Neural progenitor cell (in vitro differentiated cells): ENCODE measurements at regions not wholly inside any gene's neighbourhood (a gene's known extent, or its start where the extent isn't known, plus 50 kb on each side); places are given as distances from the start of the nearest gene placed in this dataset.

Experiments used
- DNase-seq: peaks from one replicate; pipeline ENCODE4 v3.0.0-alpha.2; 2016; ENCODE audit warnings: low spot score
- H2AFZ ChIP-seq: fragments of 200-600 bp; sonication (generic); replicated peaks from 2 replicates; pipeline ENCODE4 v1.6.1; 2016; ENCODE audit warnings: antibody characterized with exemption
- H3F3A ChIP-seq: fragments of 200-600 bp; sonication (generic); 2 replicates; pipeline ENCODE4 v1.6.1; 2016; ENCODE audit warnings: antibody characterized with exemption, low read depth
- H3K27ac ChIP-seq: fragments of 200-600 bp; sonication (generic); 2 replicates; pipeline ENCODE4 v1.5.1; 2016; ENCODE audit warnings: mild to moderate bottlenecking
- H3K27me3 ChIP-seq: fragments of 200-600 bp; sonication (generic); 2 replicates; pipeline ENCODE4 v1.6.1; 2016; ENCODE audit warnings: mild to moderate bottlenecking, moderate library complexity
- H3K36me3 ChIP-seq: fragments of 200-600 bp; sonication (generic); 2 replicates; pipeline ENCODE4 v1.5.1; 2016
- H3K4me1 ChIP-seq: fragments of 200-600 bp; sonication (generic); 2 replicates; pipeline ENCODE4 v1.6.1; 2016; ENCODE audit warnings: mixed run types
- H3K4me2 ChIP-seq: fragments of 200-600 bp; sonication (generic); 2 replicates; pipeline ENCODE4 v1.6.1; 2016
- H3K4me3 ChIP-seq: fragments of 200-600 bp; sonication (generic); 2 replicates; pipeline ENCODE4 v1.5.1; 2016
- H3K79me2 ChIP-seq: fragments of 200-600 bp; sonication (generic); 2 replicates; pipeline ENCODE4 v1.6.1; 2016; ENCODE audit warnings: low read depth
- H3K9ac ChIP-seq: fragments of 200-600 bp; sonication (generic); 2 replicates; pipeline ENCODE4 v1.6.1; 2016
- H3K9me3 ChIP-seq: fragments of 200-600 bp; sonication (generic); 2 replicates; pipeline ENCODE4 v1.5.1; 2016; ENCODE audit warnings: low read depth
- H4K20me1 ChIP-seq: fragments of 200-600 bp; sonication (generic); 2 replicates; pipeline ENCODE4 v1.6.1; 2016; ENCODE audit warnings: low read depth
- H3K27ac Mint-ChIP-seq: 3 replicates; pipeline ENCODE4 v1.8.0; 2021; ENCODE audit warnings: mixed read lengths
- H3K27me3 Mint-ChIP-seq: 2 replicates; pipeline ENCODE4 v1.8.0; 2022; ENCODE audit warnings: low read depth, mild to moderate bottlenecking, inconsistent platforms, moderate library complexity, mixed read lengths; ENCODE audit not compliant: insufficient read depth
- H3K36me3 Mint-ChIP-seq: 3 replicates; pipeline ENCODE4 v1.8.0; 2021; ENCODE audit warnings: mixed read lengths
- H3K4me1 Mint-ChIP-seq: 3 replicates; pipeline ENCODE4 v1.8.0; 2021; ENCODE audit warnings: mixed read lengths
- H3K4me3 Mint-ChIP-seq: 3 replicates; pipeline ENCODE4 v1.8.0; 2021; ENCODE audit warnings: mild to moderate bottlenecking, moderate library complexity, mixed read lengths
- H3K9me3 Mint-ChIP-seq: 3 replicates; pipeline ENCODE4 v1.8.0; 2020; ENCODE audit warnings: mixed read lengths
- EZH2 ChIP-seq: fragments of 200-600 bp; sonication (generic); IDR thresholded peaks from 2 replicates; pipeline ENCODE4 v1.6.1; 2017; ENCODE audit warnings: antibody characterized with exemption, mild to moderate bottlenecking, moderate library complexity
- EZH2phosphoT487 ChIP-seq: fragments of 200-600 bp; sonication (generic); IDR thresholded peaks from 2 replicates; pipeline ENCODE4 v1.6.1; 2017; ENCODE audit warnings: antibody characterized with exemption
- TF ChIP-seq, protein P1 (sequence below): fragments of 200-600 bp; sonication (generic); IDR thresholded peaks from 2 replicates; pipeline ENCODE4 v1.5.1; 2017; ENCODE audit warnings: antibody characterized with exemption, mild to moderate bottlenecking

DNA sequence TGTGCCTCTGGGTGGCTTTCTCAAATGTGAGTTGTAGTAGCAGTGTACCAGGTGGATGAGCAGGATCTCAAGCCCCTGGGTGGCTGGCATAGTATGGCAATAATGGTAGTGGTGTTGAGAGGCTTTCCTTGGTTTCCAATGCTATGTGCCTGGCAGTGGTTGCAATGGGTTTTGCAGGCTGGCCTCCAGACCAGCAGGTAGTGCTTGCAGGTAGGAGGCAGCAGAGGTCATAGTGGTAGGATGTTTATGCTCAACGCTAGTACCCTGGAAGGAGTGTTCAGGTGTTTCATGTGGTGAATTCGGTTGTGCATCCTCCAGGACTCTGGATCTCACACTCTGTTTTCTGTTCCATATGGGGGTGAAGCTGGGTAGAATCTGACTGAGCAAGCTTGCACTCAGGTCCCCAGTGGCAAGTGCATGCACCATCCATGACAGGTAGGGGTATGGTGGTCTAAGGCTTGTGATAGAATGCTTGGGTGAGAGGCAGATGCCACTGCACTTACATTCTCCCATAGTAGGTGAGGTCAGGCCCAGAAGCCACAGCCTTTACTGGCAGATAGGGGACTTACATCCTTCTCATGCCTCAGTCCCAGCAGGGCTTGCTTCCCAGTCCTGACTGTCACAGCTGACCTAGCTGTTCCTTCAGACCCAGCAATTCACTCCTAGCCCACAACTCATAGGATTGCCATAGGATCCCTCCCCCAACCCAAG lies 410.5 kb upstream of the LRRC7 start:
- peaks cover 2% of the 10 kb centered on the region for H3K27me3 Mint-ChIP-seq
- Histone ChIP-seq H3K27ac (no peak overlapping the region), H3F3A (no peaks in the 10 kb centered on the region), H3K36me3 (no peaks in the 10 kb centered on the region), H3K27me3 (no peaks in the 10 kb centered on the region), H3K4me1 (no peaks in the 10 kb centered on the region), H3K9me3 (no peaks in the 10 kb centered on the region), H3K4me2 (no peak overlapping the region), H2AFZ (no peak overlapping the region), H3K4me3 (no peak overlapping the region), H4K20me1 (no peaks in the 10 kb centered on the region), H3K9ac (no peak overlapping the region), H3K79me2 (no peaks in the 10 kb centered on the region)
- H3K27ac Mint-ChIP-seq: no peak overlapping the region
- no peaks in the 10 kb centered on the region for H3K4me1 Mint-ChIP-seq
- TF ChIP-seq EZH2phosphoT487 (no peak), EZH2 (no peak)
- TF ChIP-seq, protein P1, sequence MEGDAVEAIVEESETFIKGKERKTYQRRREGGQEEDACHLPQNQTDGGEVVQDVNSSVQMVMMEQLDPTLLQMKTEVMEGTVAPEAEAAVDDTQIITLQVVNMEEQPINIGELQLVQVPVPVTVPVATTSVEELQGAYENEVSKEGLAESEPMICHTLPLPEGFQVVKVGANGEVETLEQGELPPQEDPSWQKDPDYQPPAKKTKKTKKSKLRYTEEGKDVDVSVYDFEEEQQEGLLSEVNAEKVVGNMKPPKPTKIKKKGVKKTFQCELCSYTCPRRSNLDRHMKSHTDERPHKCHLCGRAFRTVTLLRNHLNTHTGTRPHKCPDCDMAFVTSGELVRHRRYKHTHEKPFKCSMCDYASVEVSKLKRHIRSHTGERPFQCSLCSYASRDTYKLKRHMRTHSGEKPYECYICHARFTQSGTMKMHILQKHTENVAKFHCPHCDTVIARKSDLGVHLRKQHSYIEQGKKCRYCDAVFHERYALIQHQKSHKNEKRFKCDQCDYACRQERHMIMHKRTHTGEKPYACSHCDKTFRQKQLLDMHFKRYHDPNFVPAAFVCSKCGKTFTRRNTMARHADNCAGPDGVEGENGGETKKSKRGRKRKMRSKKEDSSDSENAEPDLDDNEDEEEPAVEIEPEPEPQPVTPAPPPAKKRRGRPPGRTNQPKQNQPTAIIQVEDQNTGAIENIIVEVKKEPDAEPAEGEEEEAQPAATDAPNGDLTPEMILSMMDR: no peak
- no peaks in the 10 kb centered on the region for H3K9me3 Mint-ChIP-seq
- H3K36me3 Mint-ChIP-seq: no peaks in the 10 kb centered on the region
- no peak for DNase-seq
- H3K4me3 Mint-ChIP-seq: no peak overlapping the region

DNA sequence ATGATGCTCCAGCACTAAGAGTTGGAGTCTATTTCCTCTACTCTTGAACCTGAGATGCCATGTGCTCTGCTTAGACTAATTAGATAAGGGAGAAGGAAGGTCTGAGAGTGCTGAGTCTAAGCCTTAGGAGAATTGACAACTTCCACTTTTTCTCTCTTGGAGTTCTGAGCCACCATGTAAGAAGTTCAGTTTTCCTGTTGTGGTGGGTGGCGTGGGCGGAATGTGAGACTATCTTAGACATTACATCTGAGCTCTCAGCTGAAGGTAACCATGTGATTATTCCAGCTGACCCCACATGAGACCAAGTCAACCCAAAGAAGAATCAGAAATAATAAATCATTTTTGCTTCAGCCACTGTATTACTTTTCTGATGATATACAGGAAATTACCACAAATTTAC lies 404.5 kb upstream of the LRRC7 start:
- peaks cover 2% of the 10 kb centered on the region for H3K9me3 Mint-ChIP-seq
- Histone ChIP-seq H3K4me1 (no peaks in the 10 kb centered on the region), H3K79me2 (no peaks in the 10 kb centered on the region), H3K9me3 (no peaks in the 10 kb centered on the region), H3K9ac (no peak overlapping the region), H3K27me3 (no peaks in the 10 kb centered on the region), H3K27ac (no peak overlapping the region), H3K4me3 (no peak overlapping the region), H4K20me1 (no peaks in the 10 kb centered on the region), H2AFZ (no peak overlapping the region), H3K4me2 (no peak overlapping the region), H3F3A (no peaks in the 10 kb centered on the region), H3K36me3 (no peaks in the 10 kb centered on the region)
- DNase-seq: no peak
- no peak overlapping the region for H3K4me3 Mint-ChIP-seq
- no peaks in the 10 kb centered on the region for H3K36me3 Mint-ChIP-seq
- H3K27me3 Mint-ChIP-seq: peaks cover 3% of the 10 kb centered on the region
- no peaks in the 10 kb centered on the region for H3K4me1 Mint-ChIP-seq
- TF ChIP-seq EZH2phosphoT487: no peak
- no peak overlapping the region for H3K27ac Mint-ChIP-seq

DNA sequence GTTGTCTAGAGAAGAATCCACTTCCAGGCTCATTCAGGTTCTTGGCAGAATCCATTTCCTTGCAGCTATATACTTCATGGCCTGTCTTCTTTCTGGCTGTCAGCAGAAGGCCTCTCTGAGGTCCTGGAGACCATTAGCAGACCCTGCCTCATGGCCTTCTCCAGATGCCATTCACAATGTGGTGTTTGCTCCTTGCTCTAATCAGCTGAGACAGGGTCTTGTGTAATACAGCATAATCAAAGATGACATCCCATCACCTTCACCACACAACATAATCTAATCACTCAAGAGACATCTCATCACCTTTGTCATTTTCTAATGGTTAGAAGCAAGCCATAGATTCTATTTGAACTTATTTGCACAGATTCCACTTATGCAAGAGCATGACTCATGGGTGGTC lies 403.9 kb upstream of the LRRC7 start:
- H3K4me1 Mint-ChIP-seq: no peaks in the 10 kb centered on the region
- Histone ChIP-seq H3K4me3 (no peak overlapping the region), H3K79me2 (no peaks in the 10 kb centered on the region), H3F3A (no peaks in the 10 kb centered on the region), H3K4me2 (no peak overlapping the region), H3K4me1 (no peaks in the 10 kb centered on the region), H3K27me3 (no peaks in the 10 kb centered on the region), H4K20me1 (no peaks in the 10 kb centered on the region), H2AFZ (no peak overlapping the region), H3K9me3 (no peaks in the 10 kb centered on the region), H3K36me3 (no peaks in the 10 kb centered on the region), H3K9ac (no peak overlapping the region), H3K27ac (no peak overlapping the region)
- peaks cover 2% of the 10 kb centered on the region for H3K9me3 Mint-ChIP-seq
- no peak for DNase-seq
- peaks cover 3% of the 10 kb centered on the region for H3K27me3 Mint-ChIP-seq
- no peak for TF ChIP-seq EZH2
- no peak for TF ChIP-seq EZH2phosphoT487
- TF ChIP-seq, protein P1: no peak
- H3K36me3 Mint-ChIP-seq: no peaks in the 10 kb centered on the region
- H3K4me3 Mint-ChIP-seq: no peak overlapping the region
- H3K27ac Mint-ChIP-seq: no peak overlapping the region

DNA sequence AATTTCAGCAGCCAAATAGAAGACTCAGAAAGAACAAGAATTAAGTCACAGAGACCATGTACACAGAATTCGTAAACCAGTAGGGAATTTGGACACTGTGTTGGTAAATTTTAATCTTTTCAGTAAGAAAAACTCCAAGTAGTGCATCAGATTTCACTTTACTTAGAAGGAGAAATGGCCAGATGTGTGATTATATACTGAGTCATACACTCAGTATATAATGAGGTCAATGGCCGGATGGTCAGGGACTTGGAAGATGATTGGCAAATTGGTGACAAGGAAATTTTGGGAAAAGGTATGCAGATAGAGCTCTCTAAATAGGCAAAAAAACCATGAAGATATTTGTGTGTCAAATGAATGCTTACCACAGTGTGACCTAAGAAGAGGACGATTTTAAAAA lies 399.8 kb upstream of the LRRC7 start:
- Mint-ChIP-seq H3K36me3 (no peaks in the 10 kb centered on the region), H3K4me1 (no peaks in the 10 kb centered on the region), H3K27ac (no peak overlapping the region), H3K4me3 (no peak overlapping the region), H3K9me3 (peaks cover 16% of the 10 kb centered on the region), H3K27me3 (peaks cover 4% of the 10 kb centered on the region)
- Histone ChIP-seq H3K9ac (no peak overlapping the region), H3K4me2 (no peak overlapping the region), H3K4me3 (no peak overlapping the region), H2AFZ (no peak overlapping the region), H3K79me2 (no peaks in the 10 kb centered on the region), H3K36me3 (no peaks in the 10 kb centered on the region), H3K27ac (no peak overlapping the region), H3K27me3 (no peaks in the 10 kb centered on the region), H3F3A (no peaks in the 10 kb centered on the region), H4K20me1 (no peaks in the 10 kb centered on the region), H3K4me1 (no peaks in the 10 kb centered on the region), H3K9me3 (no peaks in the 10 kb centered on the region)
- DNase-seq: no peak
- TF ChIP-seq, protein P1: no peak
- TF ChIP-seq EZH2: no peak
- TF ChIP-seq EZH2phosphoT487: no peak
